Activated CD4-positive, alpha-beta T cell treated with anti-CD3 and anti-CD28 coated beads, Interleukin-2, amount 50 U/mL, for 1 hour (primary cell): ENCODE measurements at regions not wholly inside any gene's neighbourhood (a gene's known extent, or its start where the extent isn't known, plus 50 kb on each side); places are given as distances from the start of the nearest gene placed in this dataset.
A peak's percentile ranks its signal among the peaks of the same experiment; 100 is the strongest.
"Not testable (repeated sequence)": the region's sequence is repeated elsewhere in the genome, so short reads cannot be mapped to it uniquely, and the experiment has no call there.

Experiments used
- DNase-seq: peaks from one replicate; pipeline ENCODE4 v3.0.0-alpha.2; 2020

- DNase-seq: not testable (repeated sequence)
Observed at GRCh38 chr4:3967204-3967603, 201.0 kb downstream of the ADRA2C start.

GRCh38 chr4:3972626-3973025 is 206.4 kb downstream of the ADRA2C start:
- DNase-seq: not testable (repeated sequence)

GRCh38 chr4:3973581-3974200 is 207.5 kb downstream of the ADRA2C start:
- not testable (repeated sequence) for DNase-seq

- not testable (repeated sequence) for DNase-seq
Observed at GRCh38 chr4:3983518-3984125, 217.4 kb downstream of the ADRA2C start.

- not testable (repeated sequence) for DNase-seq
Observed at GRCh38 chr4:3984796-3985195, 218.6 kb downstream of the ADRA2C start.

GRCh38 chr4:3986412-3986811 is 220.2 kb downstream of the ADRA2C start:
- DNase-seq: not testable (repeated sequence)

GRCh38 chr4:3997386-3997785 is 229.3 kb downstream of the OTOP1 start:
- DNase-seq: not testable (repeated sequence)

GRCh38 chr4:4004036-4004435 is 222.7 kb downstream of the OTOP1 start:
- not testable (repeated sequence) for DNase-seq

GRCh38 chr4:4004702-4005101 is 222.0 kb downstream of the OTOP1 start:
- DNase-seq: not testable (repeated sequence)

GRCh38 chr4:4006356-4006755 is 220.4 kb downstream of the OTOP1 start:
- DNase-seq: not testable (repeated sequence)

GRCh38 chr4:4019071-4019470 is 207.7 kb downstream of the OTOP1 start:
- DNase-seq: peak; percentile 10

GRCh38 chr4:4021161-4021560 is 205.6 kb downstream of the OTOP1 start:
- not testable (repeated sequence) for DNase-seq

- not testable (repeated sequence) for DNase-seq
Observed at GRCh38 chr4:4026708-4027107, 200.0 kb downstream of the OTOP1 start.

GRCh38 chr4:4028752-4029151 is 198.0 kb downstream of the OTOP1 start:
- not testable (repeated sequence) for DNase-seq

GRCh38 chr4:4030509-4030908 is 196.2 kb downstream of the OTOP1 start:
- DNase-seq: not testable (repeated sequence)

GRCh38 chr4:4031446-4032135 is 195.1 kb downstream of the OTOP1 start:
- DNase-seq: not testable (repeated sequence)

- DNase-seq: not testable (repeated sequence)
Observed at GRCh38 chr4:4032364-4032763, 194.4 kb downstream of the OTOP1 start.

- DNase-seq: peak; percentile 2
Observed at GRCh38 chr4:4032801-4033605, 193.7 kb downstream of the OTOP1 start.

GRCh38 chr4:4037399-4038138 is 189.2 kb downstream of the OTOP1 start:
- DNase-seq: not testable (repeated sequence)

- not testable (repeated sequence) for DNase-seq
Observed at GRCh38 chr4:4045823-4046222, 180.9 kb downstream of the OTOP1 start.

GRCh38 chr4:4046686-4047085 is 180.0 kb downstream of the OTOP1 start:
- DNase-seq: not testable (repeated sequence)

GRCh38 chr4:4047202-4047601 is 179.5 kb downstream of the OTOP1 start:
- not testable (repeated sequence) for DNase-seq
